ENCODE measurements at regions not wholly inside any gene's neighbourhood (a gene's known extent, or its start where the extent isn't known, plus 50 kb on each side); places are given as distances from the start of the nearest gene placed in this dataset.

DNA sequence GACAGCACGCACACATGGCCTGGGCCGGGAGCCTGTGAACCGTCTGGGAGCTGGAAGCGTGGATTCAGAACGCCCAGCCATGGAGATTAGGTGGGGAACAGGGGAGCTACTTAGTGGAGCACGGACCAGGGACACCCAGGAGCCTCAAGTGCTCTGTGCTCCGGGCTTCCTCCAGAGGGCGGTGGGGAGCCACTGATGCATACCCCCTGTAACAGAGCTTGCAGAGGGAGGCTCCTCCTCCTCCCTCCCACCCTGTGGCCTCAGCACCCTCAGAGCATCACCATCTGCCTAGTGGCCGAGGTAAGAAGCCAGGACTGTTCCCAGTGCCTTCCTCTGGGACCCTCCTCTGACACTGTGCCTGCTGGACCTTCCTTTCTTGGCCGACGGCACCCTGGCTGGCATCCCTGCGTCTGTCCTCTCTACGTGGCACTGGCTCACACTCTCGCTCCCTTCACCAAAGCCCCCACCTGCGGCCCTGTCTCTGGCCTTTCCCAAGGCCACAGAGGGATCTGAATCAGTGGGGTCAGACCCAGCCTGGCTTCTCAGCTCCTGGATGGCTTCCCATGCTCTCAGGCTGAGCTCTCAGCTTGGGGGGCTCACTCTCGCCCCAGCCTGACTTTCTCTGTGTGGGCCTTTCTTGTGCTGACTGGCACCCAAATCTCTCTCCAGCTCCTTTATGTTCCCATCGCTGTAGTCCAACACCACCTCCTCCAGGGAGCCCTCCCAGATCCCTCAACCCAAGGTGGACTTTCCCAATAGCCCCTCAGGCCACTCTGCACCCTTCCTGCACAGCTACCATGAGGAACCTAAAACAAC, 780.9 kb downstream of the BRD1 start:
- H3K4me3 ChIP-seq (ENCODE audit: low read length) = no peak overlapping the region
- TF ChIP-seq, protein P1, sequence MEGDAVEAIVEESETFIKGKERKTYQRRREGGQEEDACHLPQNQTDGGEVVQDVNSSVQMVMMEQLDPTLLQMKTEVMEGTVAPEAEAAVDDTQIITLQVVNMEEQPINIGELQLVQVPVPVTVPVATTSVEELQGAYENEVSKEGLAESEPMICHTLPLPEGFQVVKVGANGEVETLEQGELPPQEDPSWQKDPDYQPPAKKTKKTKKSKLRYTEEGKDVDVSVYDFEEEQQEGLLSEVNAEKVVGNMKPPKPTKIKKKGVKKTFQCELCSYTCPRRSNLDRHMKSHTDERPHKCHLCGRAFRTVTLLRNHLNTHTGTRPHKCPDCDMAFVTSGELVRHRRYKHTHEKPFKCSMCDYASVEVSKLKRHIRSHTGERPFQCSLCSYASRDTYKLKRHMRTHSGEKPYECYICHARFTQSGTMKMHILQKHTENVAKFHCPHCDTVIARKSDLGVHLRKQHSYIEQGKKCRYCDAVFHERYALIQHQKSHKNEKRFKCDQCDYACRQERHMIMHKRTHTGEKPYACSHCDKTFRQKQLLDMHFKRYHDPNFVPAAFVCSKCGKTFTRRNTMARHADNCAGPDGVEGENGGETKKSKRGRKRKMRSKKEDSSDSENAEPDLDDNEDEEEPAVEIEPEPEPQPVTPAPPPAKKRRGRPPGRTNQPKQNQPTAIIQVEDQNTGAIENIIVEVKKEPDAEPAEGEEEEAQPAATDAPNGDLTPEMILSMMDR (IDR thresholded peaks at IDR 0.05; ENCODE audit: insufficient read depth, low read depth, low read length, missing control alignments) = no peak
- DNase-seq (ENCODE audit: low read depth) = no peak

DNA sequence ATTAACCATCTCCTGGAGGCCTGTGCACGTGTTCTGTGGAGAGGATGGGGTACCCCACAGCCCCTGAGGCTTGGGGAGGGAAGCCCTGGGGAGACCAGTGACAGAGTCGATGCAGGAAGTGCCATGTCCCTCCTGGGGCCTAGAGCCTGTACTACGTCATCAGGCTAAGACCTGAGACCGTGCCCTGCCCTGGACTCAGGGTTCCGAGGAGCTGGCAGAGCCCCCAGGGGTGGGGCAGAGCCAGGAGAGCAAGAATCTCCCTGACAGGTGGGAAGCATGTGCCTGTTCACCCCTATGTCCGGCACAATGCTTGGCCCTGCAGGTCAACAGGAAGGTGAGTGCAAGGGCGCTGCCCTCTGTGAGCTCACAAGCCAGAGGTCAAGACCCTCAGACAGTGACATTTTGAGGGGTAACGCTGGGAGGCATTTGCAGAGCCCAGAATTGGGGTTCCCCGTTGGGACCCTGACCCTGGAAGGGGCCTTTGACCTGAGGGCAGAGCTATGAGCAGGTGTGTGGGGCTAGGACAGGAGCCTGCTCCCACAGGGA, 781.6 kb downstream of the BRD1 start:
- no peak overlapping the region for H3K4me3 ChIP-seq (ENCODE audit: low read length)
- TF ChIP-seq, protein P1 (IDR thresholded peaks at IDR 0.05; ENCODE audit: insufficient read depth, low read depth, low read length, missing control alignments) = no peak
- DNase-seq (ENCODE audit: low read depth) = no peak

DNA sequence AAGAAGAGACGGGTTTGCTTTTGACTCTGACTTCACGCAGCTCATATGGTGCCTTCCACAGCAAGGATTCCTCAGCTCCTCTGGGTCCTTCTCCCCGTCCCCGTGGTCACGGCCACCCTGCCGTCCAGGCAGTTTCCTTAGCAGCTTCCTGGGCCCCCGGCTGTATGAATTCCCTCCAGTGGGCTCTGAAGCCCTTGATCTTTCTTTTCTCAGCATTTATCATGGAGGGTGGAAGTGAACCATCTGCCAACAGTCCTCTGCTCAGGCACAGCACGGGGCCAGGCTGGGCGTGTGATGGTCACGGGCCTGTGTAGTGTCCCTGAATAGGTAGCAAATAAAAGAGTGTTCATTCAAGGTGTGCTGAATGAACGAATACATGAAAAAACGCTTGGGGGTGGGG, 782.4 kb downstream of the BRD1 start:
- TF ChIP-seq, protein P1 (IDR thresholded peaks at IDR 0.05; ENCODE audit: insufficient read depth, low read depth, low read length, missing control alignments) = no peak
- DNase-seq (ENCODE audit: low read depth) = no peak
- no peak overlapping the region for H3K4me3 ChIP-seq (ENCODE audit: low read length)

DNA sequence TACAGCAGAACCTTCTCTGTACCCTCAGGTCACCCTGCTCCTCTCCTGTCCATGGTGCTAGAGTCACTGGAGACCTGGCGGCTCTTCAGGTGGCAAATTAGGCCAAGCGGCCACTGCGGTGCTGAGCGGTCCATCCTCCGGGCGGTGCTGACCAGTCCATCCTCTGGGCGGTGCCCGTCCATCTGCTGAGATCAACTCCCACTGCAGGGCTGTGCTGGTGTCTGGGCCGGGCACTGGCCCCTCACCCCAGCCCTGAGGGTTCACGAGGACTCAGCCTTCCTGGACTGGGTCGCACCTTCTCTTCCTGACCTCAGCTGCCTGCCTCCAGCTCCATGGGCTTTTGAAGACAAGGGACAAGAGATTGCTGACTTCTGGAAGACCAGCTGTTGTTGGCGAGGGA, 782.9 kb downstream of the BRD1 start:
- TF ChIP-seq, protein P1 (IDR thresholded peaks at IDR 0.05; ENCODE audit: insufficient read depth, low read depth, low read length, missing control alignments) = no peak
- no peak overlapping the region for H3K4me3 ChIP-seq (ENCODE audit: low read length)
- no peak for DNase-seq (ENCODE audit: low read depth)

DNA sequence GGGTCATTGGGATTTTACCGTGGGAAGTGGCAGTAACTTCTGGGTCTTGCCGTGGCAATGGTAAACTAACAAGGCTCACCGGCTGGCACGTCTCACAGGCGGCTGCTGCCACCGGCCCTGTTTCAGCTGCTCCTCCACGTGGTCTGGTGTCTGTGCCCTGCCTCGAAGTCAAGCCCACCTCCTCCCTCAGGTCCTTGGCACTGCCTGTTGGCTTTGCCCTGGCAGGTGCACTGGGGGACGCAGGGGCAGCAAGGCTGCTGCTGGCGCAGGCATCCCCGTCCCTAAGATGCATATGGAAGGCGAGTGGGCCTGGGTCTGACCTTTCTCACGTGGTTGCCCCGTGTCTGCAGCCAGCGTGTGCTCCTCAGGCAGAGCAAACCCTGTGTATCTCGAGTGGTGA, 783.6 kb downstream of the BRD1 start:
- no peak overlapping the region for H3K4me3 ChIP-seq (ENCODE audit: low read length)
- TF ChIP-seq, protein P1 (IDR thresholded peaks at IDR 0.05; ENCODE audit: insufficient read depth, low read depth, low read length, missing control alignments) = no peak
- no peak for DNase-seq (ENCODE audit: low read depth)

DNA sequence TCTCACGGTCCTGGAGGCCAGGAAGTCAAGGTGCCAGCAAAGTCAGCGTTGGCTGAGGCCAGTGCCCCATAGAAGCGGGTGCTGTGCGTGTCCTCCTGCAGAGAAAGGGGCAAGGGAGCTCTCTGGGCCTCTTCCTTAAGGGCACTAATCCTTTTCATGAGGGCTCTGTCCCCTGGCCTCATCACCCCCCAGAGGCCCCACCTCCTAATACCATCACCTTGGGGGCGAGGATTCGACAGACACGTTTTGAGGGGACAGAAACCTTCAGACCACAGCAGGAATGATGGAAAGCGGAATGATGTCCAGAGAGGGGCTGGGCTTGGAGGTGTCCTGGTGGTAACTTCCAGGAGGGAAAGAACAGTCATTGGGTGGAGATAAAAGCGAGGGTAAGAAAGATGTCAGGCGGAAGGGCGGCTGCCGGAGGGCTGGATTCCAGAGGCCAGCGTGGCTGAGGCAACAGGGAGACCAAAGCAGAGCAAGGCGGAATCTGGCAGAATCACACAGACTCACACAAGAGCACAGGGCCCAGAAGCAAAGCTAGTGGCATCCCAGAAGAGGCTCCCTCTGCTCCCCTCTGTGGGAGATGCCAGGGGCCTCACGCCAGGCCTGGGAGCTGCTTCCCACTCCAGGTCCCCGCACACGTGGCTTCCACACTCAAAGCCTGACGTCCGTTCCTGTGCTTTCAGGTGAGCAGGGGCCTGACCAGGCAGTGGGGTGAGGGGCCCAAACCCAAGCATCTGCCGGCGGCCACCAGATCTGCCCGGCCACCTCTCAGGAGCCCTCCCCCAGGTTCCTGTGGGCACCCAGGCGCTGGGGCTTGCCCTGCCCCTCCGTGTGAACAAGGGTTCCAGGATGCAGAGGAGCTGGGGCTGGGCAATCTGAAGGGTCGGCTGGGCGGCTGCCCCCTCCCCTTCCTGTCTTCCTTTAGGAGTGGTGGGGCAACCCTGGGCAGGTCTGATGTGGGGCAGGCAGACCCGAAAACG, 784.5 kb downstream of the BRD1 start:
- TF ChIP-seq, protein P1 (IDR thresholded peaks at IDR 0.05; ENCODE audit: insufficient read depth, low read depth, low read length, missing control alignments) = no peak
- no peak overlapping the region for H3K4me3 ChIP-seq (ENCODE audit: low read length)
- no peak for DNase-seq (ENCODE audit: low read depth)

Measured in epithelial cell of esophagus (primary cell).